OCI-M2 (cell line): ENCODE measurements at regions not wholly inside any gene's neighbourhood (a gene's known extent, or its start where the extent isn't known, plus 50 kb on each side); places are given as distances from the start of the nearest gene placed in this dataset.
"Not testable (repeated sequence)": the region's sequence is repeated elsewhere in the genome, so short reads cannot be mapped to it uniquely, and the experiment has no call there.

Experiments used
- DNase-seq: peaks from one replicate; lab custom pipeline; 2025; ENCODE audit not compliant: unreplicated experiment; lab: John Stamatoyannopoulos, UW

DNA sequence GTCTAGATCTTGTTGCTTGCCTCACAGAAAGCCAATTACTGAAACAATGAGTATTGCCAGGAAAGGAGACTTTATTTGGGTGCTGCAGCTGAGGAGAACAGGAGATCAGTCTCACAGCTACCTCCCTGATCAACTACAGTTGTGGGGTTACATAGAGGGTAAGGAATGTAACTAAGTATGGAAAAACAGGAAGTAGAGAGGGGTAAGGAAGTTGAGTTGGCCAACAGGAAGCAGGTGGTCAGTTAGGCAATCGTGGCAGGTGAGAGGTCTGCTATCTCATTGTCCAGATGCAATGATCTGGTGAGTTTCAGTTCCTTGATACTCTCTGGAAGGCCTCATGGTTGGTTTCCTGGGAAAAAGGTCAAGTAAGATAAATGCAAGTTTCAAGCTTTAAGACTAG is 333.1 kb upstream of the GOT2 start:
- DNase-seq: no peak

- DNase-seq: no peak
Measured at GRCh38 chr16:59060207-59060606, 326.1 kb upstream of the GOT2 start.

DNA sequence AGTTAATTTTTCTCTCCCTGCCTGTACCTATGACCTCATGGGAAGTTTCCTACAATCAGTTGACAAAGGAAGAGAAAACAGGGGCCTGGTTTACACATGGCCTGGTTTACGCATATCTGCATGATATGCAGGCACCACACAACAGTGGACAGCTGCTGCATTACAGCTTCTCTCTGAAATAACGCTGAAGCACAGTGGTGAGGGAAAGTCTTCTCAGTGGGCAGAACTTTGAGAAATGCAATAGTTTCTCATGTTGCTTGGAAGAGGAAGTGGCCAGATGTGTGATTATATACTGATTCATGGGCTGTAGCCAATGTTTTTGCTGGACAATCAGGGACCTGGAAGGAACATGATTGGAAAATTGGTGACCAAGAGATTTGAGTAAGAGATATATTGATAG is 324.1 kb upstream of the GOT2 start:
- no peak for DNase-seq

DNA sequence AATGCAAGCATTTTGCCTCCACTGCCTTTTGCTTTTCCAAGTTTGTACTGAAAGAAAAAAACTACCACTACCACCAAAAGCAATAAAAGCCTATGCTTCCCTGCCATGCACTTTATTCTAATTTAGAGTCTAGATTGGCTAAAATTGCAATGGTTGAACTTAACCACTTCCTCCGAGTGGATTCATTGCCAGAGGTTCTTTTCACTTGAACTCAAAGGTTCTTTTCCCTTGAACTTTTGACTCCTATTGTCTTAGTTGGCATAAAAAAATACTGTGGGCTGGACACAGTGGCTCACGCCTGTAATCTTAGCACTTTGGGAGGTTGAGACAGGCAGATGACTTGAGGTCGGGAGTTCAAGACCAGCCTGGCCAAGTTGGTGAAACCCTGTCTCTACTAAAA is 319.8 kb upstream of the GOT2 start:
- DNase-seq: no peak

DNA sequence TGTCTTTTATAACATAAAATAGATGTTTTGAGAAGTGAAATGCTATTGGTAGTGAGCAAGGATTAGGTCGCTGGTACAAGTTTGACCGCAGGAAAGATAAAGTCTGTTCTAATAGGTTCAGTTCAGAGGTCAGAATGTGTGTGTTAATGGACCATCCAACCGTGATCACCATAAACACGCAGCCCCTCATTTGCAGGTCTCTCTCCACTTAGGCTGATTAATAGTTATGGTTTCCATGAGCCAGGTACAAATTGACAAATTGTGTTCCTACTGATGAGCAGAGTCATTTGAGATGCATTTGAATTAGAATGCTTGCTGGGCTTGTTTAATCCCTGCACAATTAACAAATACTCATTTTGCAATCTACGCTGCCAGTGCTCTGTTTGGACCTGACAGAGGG is 318.1 kb upstream of the GOT2 start:
- DNase-seq: no peak

- no peak for DNase-seq
Measured at GRCh38 chr16:59048876-59049275, 314.8 kb upstream of the GOT2 start.

- DNase-seq: no peak
Measured at GRCh38 chr16:59047114-59047513, 313.0 kb upstream of the GOT2 start.

DNA sequence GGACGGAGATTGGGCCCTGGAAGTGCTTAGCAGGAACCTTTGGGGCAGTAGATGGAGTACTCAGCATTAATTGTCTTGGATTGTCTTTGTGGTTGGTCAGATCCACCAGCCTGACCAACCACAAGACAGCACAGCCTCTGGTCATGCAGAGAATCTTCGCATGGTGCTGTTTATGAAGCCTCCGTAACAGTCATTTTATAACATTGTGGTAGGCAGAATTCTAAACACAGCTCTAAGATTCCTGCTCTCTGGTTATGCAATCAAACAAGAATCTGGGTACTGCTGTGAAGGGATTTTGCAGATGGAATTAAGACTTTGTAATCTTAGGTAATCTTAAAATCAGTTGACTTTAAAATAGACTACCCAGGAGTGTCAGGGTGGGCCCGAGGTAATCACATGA is 312.2 kb upstream of the GOT2 start:
- no peak for DNase-seq

DNA sequence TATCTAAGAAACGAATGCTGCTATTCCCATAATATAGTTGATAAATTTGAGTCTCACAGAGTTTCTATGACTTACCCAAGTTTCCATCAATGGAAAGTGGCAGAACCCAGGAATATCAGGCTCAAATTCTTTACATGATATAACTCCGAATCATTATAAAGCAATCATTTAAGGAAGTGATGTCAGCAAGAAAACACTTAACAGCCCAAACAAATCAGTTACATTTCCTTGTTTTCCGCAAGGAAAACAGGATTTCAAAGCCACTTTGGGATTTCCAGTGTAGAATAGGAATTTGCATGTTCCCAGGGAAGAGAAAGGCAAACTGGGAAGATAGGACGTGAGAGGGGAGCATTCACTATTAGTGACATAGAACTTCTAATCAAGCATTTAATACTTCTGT is 311.4 kb upstream of the GOT2 start:
- no peak for DNase-seq

DNA sequence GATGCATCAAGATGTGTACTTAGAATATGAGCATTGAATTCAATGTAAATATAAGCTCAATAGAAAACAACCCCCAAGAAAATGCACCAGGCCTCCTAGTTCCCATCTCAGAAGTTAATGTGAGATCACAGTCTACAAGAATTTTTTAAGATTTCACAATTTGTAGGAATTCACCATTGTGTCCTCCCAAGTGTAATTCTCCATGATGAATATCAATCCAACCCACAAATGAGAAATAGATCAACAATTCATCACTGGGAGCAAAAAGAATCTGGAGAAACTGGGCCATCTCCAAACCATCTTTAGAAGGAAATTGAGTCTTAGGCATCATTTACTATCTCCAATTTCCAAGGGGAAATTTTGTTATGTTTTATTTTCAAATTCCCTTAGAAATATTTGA is 310.5 kb upstream of the GOT2 start:
- DNase-seq: no peak

GRCh38 chr16:59042301-59042700 is 308.2 kb upstream of the GOT2 start:
- no peak for DNase-seq

DNA sequence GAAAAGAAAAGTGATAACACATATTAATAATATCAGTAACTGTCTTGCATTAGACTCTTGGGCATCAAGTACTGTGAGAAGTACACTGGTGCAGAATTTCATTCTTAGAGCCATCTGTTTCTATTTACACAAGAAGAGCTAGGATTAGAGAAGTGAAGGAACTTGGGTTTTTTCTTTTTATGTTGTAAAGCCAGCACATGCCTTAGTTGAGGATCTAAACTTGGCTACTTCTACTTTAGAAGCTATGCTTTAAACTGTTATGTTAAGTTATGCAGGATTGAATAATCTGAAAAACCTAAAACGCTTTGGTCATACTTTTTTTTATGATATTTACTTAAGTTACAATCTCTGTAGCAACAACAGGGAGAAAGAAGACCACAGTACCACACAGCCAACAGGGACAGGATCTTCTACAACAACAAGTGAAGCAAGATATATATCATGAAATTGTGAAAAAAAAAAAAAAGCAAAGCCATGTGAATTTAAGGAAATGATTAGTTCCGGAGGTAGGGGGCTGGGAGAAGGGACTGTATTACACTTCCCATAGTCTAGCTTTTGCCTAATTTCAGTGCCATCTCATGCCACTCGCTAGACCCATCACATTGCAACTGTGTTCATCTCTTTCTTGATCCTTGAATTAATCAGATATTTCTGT is 305.1 kb upstream of the GOT2 start:
- DNase-seq: no peak

GRCh38 chr16:59030923-59031485 is 296.9 kb upstream of the GOT2 start:
- no peak for DNase-seq

GRCh38 chr16:59021751-59022150 is 287.6 kb upstream of the GOT2 start:
- no peak for DNase-seq

- DNase-seq: no peak
Measured at GRCh38 chr16:59013930-59014329, 279.8 kb upstream of the GOT2 start.

GRCh38 chr16:58999762-59000161 is 265.6 kb upstream of the GOT2 start:
- no peak for DNase-seq

- DNase-seq: not testable (repeated sequence)
Measured at GRCh38 chr16:58992755-58993154, 258.6 kb upstream of the GOT2 start.

GRCh38 chr16:58983181-58983965 is 249.3 kb upstream of the GOT2 start:
- DNase-seq: not testable (repeated sequence)

DNA sequence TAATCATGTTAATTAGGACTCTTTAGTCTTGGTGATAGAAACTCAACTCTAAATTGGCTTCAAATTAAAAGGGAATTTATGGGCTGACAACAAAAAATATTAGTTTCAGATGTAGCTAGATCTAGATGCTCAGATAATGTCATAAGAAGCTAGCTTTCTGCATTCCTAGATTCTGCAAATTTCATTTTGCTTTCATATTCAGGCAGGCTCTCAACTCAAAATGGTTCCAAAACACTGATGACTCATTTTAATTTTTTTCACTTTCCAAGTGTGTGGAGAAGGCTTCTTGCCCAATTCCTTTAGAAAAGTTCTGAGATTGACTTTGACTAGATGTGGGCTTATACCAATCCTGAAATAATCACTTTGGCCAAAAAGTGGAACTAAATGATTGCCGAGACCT is 236.7 kb upstream of the GOT2 start:
- DNase-seq: no peak

DNA sequence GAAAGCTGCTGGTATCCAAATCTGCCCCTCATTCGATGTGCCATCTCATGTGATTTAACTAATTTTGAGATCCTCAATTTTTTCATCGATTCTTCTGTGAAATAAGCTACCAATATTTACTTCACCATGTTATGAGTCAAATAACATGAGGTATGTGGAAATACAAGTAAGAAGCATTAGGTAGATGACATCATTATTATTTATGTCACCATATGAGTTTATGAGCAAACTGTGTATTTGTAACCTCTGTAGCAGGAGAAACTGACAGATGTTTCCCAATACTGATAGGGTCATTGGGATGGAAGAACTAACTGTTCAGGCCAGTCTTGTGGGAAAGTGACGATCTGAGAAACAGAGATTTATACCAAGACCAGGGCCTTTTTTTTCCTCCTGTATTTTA is 229.4 kb upstream of the GOT2 start:
- no peak for DNase-seq

GRCh38 chr16:58962811-58963210 is 228.7 kb upstream of the GOT2 start:
- no peak for DNase-seq

GRCh38 chr16:58960484-58960883 is 226.4 kb upstream of the GOT2 start:
- no peak for DNase-seq
